MM.1S (cell line): ENCODE measurements at regions not wholly inside any gene's neighbourhood (a gene's known extent, or its start where the extent isn't known, plus 50 kb on each side); places are given as distances from the start of the nearest gene placed in this dataset.

ENCODE experiments used
- DNase-seq: peaks from one replicate; pipeline ENCODE4 v3.0.0-alpha.2; 2015
- H2AFZ ChIP-seq: fragments of 300-600 bp; sonication (generic); 2 replicates; pipeline ENCODE4 v1.6.0; 2016; ENCODE audit warnings: antibody characterized with exemption, low read length
- H3F3A ChIP-seq: fragments of 300-600 bp; sonication (generic); 2 replicates; pipeline ENCODE4 v1.6.1; 2016; ENCODE audit warnings: mild to moderate bottlenecking, antibody characterized with exemption, low read length, moderate library complexity, mixed read lengths; ENCODE audit not compliant: insufficient read depth
- H3K27ac ChIP-seq: fragments of 300-600 bp; sonication (generic); 2 replicates; pipeline ENCODE4 v1.5.1; 2016; ENCODE audit warnings: mild to moderate bottlenecking, low read length
- H3K27me3 ChIP-seq: fragments of 300-600 bp; sonication (generic); replicated peaks from 2 replicates; pipeline ENCODE4 v1.6.0; 2016; ENCODE audit warnings: low read length; ENCODE audit not compliant: insufficient read depth
- H3K36me3 ChIP-seq: fragments of 300-600 bp; sonication (generic); replicated peaks from 2 replicates; pipeline ENCODE4 v1.6.1; 2016; ENCODE audit warnings: mild to moderate bottlenecking, low read length, mixed read lengths; ENCODE audit not compliant: insufficient read depth
- H3K4me1 ChIP-seq: fragments of 300-600 bp; sonication (generic); 2 replicates; pipeline ENCODE4 v1.6.1; 2016; ENCODE audit warnings: low read length, mixed read lengths
- H3K4me2 ChIP-seq: fragments of 300-600 bp; sonication (generic); 2 replicates; pipeline ENCODE4 v1.6.0; 2016; ENCODE audit warnings: low read depth, low read length
- H3K4me3 ChIP-seq: fragments of 300-600 bp; sonication (generic); 2 replicates; pipeline ENCODE4 v1.5.1; 2016; ENCODE audit warnings: low read length, mixed read lengths
- H3K79me2 ChIP-seq: fragments of 300-600 bp; sonication (generic); 2 replicates; pipeline ENCODE4 v1.6.1; 2016; ENCODE audit warnings: mixed run types, low read length, mixed read lengths
- H3K9ac ChIP-seq: fragments of 300-600 bp; sonication (generic); 2 replicates; pipeline ENCODE4 v1.6.1; 2016; ENCODE audit warnings: low read length, mixed read lengths
- H3K9me2 ChIP-seq: fragments of 300-600 bp; sonication (generic); replicated peaks from 2 replicates; pipeline ENCODE4 v1.6.1; 2016; ENCODE audit warnings: mild to moderate bottlenecking, low read length, mixed read lengths; ENCODE audit not compliant: insufficient read depth
- H3K9me3 ChIP-seq: fragments of 300-600 bp; sonication (generic); replicated peaks from 2 replicates; pipeline ENCODE4 v1.6.1; 2016; ENCODE audit warnings: mild to moderate bottlenecking, low read length, mixed read lengths; ENCODE audit not compliant: insufficient read depth
- H4K20me1 ChIP-seq: fragments of 300-600 bp; sonication (generic); 2 replicates; pipeline ENCODE4 v1.6.1; 2016; ENCODE audit warnings: mild to moderate bottlenecking, low read length, moderate library complexity, mixed read lengths; ENCODE audit not compliant: insufficient read depth
- CTCF ChIP-seq: fragments of 300-600 bp; sonication (generic); IDR thresholded peaks from 2 replicates; pipeline ENCODE4 v1.5.1; 2016; ENCODE audit warnings: antibody characterized with exemption, low read length, mixed read lengths
- EZH2 ChIP-seq: fragments of 300-600 bp; sonication (generic); optimal IDR thresholded peaks from 2 replicates; pipeline ENCODE3; 2017; ENCODE audit warnings: low read depth, mild to moderate bottlenecking, antibody characterized with exemption, low read length, mixed read lengths
- EZH2phosphoT487 ChIP-seq: fragments of 300-600 bp; sonication (generic); IDR thresholded peaks from 2 replicates; pipeline ENCODE4 v1.6.1; 2018; ENCODE audit warnings: antibody characterized with exemption, low read length

- Histone ChIP-seq H3K4me2 (no peak overlapping the region), H3K4me3 (no peak overlapping the region), H3K79me2 (no peaks in the 10 kb centered on the region), H3K4me1 (no peaks in the 10 kb centered on the region), H3K36me3 (no peaks in the 10 kb centered on the region), H3K9me2 (no peaks in the 10 kb centered on the region), H4K20me1 (no peaks in the 10 kb centered on the region), H3K27me3 (no peaks in the 10 kb centered on the region), H2AFZ (no peak overlapping the region), H3K9ac (no peak overlapping the region), H3F3A (no peaks in the 10 kb centered on the region), H3K9me3 (no peaks in the 10 kb centered on the region), H3K27ac (no peak overlapping the region)
- DNase-seq, result no peak
- TF ChIP-seq CTCF (no peak), EZH2phosphoT487 (no peak), EZH2 (no peak)
Measured at GRCh38 chr1:168960114-168960513, 146.4 kb upstream of the ATP1B1 start.

- no peak for TF ChIP-seq CTCF
- TF ChIP-seq EZH2, result no peak
- no peak for TF ChIP-seq EZH2phosphoT487
- H3K27ac ChIP-seq, result no peak overlapping the region
- no peak overlapping the region for H2AFZ ChIP-seq
- H3K4me1 ChIP-seq, result no peaks in the 10 kb centered on the region
- H3K9ac ChIP-seq, result no peak overlapping the region
- no peaks in the 10 kb centered on the region for H3K79me2 ChIP-seq
- no peak for DNase-seq
- no peaks in the 10 kb centered on the region for H3F3A ChIP-seq
- H3K4me2 ChIP-seq, result no peak overlapping the region
- no peaks in the 10 kb centered on the region for H3K36me3 ChIP-seq
- H4K20me1 ChIP-seq, result no peaks in the 10 kb centered on the region
- H3K9me3 ChIP-seq, result no peaks in the 10 kb centered on the region
- H3K4me3 ChIP-seq, result no peak overlapping the region
- H3K9me2 ChIP-seq, result no peaks in the 10 kb centered on the region
- no peaks in the 10 kb centered on the region for H3K27me3 ChIP-seq
Measured at GRCh38 chr1:168960595-168960994, 145.9 kb upstream of the ATP1B1 start.

GRCh38 chr1:168963601-168964000 is 142.9 kb upstream of the ATP1B1 start:
- no peak overlapping the region for H3K9ac ChIP-seq
- H3K4me2 ChIP-seq, result no peak overlapping the region
- H3K27me3 ChIP-seq, result no peaks in the 10 kb centered on the region
- no peak overlapping the region for H3K4me3 ChIP-seq
- H3K36me3 ChIP-seq, result no peaks in the 10 kb centered on the region
- no peak for DNase-seq
- H3K9me2 ChIP-seq, result no peaks in the 10 kb centered on the region
- no peaks in the 10 kb centered on the region for H3K4me1 ChIP-seq
- no peak overlapping the region for H2AFZ ChIP-seq
- H4K20me1 ChIP-seq, result no peaks in the 10 kb centered on the region
- TF ChIP-seq CTCF (no peak), EZH2phosphoT487 (no peak), EZH2 (no peak)
- H3K27ac ChIP-seq, result no peak overlapping the region
- no peaks in the 10 kb centered on the region for H3F3A ChIP-seq
- no peaks in the 10 kb centered on the region for H3K79me2 ChIP-seq
- H3K9me3 ChIP-seq, result no peaks in the 10 kb centered on the region

- H2AFZ ChIP-seq, result no peak overlapping the region
- no peak overlapping the region for H3K27ac ChIP-seq
- DNase-seq, result no peak
- no peaks in the 10 kb centered on the region for H3F3A ChIP-seq
- H3K27me3 ChIP-seq, result no peaks in the 10 kb centered on the region
- no peak overlapping the region for H3K9ac ChIP-seq
- no peak overlapping the region for H3K4me2 ChIP-seq
- H3K9me2 ChIP-seq, result no peaks in the 10 kb centered on the region
- no peak overlapping the region for H3K4me3 ChIP-seq
- H3K79me2 ChIP-seq, result no peaks in the 10 kb centered on the region
- no peaks in the 10 kb centered on the region for H4K20me1 ChIP-seq
- TF ChIP-seq EZH2, result no peak
- TF ChIP-seq CTCF, result no peak
- no peak for TF ChIP-seq EZH2phosphoT487
- H3K4me1 ChIP-seq, result no peaks in the 10 kb centered on the region
- H3K9me3 ChIP-seq, result no peaks in the 10 kb centered on the region
- H3K36me3 ChIP-seq, result no peaks in the 10 kb centered on the region
Measured at GRCh38 chr1:168964478-168964877, 142.0 kb upstream of the ATP1B1 start.
